ENCODE measurements at regions not wholly inside any gene's neighbourhood (a gene's known extent, or its start where the extent isn't known, plus 50 kb on each side); places are given as distances from the start of the nearest gene placed in this dataset.

GRCh38 chr18:40420675-40421074, 1534.4 kb upstream of the PIK3C3 start:
- Histone ChIP-seq H3K9me3 (ENCODE audit: control insufficient read depth, low read length) (no peaks in the 10 kb centered on the region), H3K4me1 (ENCODE audit: control insufficient read depth, insufficient read depth, low read length, poor library complexity, severe bottlenecking) (no peaks in the 10 kb centered on the region), H3K27ac (ENCODE audit: insufficient read depth, low read length, poor library complexity, severe bottlenecking) (no peak overlapping the region), H3K27me3 (replicated peaks; ENCODE audit: control insufficient read depth, insufficient read depth, low read length, poor library complexity, severe bottlenecking) (no peaks in the 10 kb centered on the region), H3K36me3 (ENCODE audit: control insufficient read depth, insufficient read depth, low read length) (no peaks in the 10 kb centered on the region), H3K4me3 (ENCODE audit: insufficient read depth, low read depth, low read length, poor library complexity, severe bottlenecking) (no peak overlapping the region)
- DNase-seq, result no peak

- no peak for DNase-seq
- no peaks in the 10 kb centered on the region for H3K9me3 ChIP-seq (ENCODE audit: control insufficient read depth, low read length)
- H3K4me1 ChIP-seq (ENCODE audit: control insufficient read depth, insufficient read depth, low read length, poor library complexity, severe bottlenecking), result no peaks in the 10 kb centered on the region
- no peaks in the 10 kb centered on the region for H3K36me3 ChIP-seq (ENCODE audit: control insufficient read depth, insufficient read depth, low read length)
- H3K4me3 ChIP-seq (ENCODE audit: insufficient read depth, low read depth, low read length, poor library complexity, severe bottlenecking), result no peak overlapping the region
- no peaks in the 10 kb centered on the region for H3K27me3 ChIP-seq (replicated peaks; ENCODE audit: control insufficient read depth, insufficient read depth, low read length, poor library complexity, severe bottlenecking)
- H3K27ac ChIP-seq (ENCODE audit: insufficient read depth, low read length, poor library complexity, severe bottlenecking), result no peak overlapping the region
Measured at GRCh38 chr18:40417501-40417900, 1537.5 kb upstream of the PIK3C3 start.

- Histone ChIP-seq H3K9me3 (ENCODE audit: control insufficient read depth, low read length) (no peaks in the 10 kb centered on the region), H3K4me1 (ENCODE audit: control insufficient read depth, insufficient read depth, low read length, poor library complexity, severe bottlenecking) (no peaks in the 10 kb centered on the region), H3K36me3 (ENCODE audit: control insufficient read depth, insufficient read depth, low read length) (no peaks in the 10 kb centered on the region), H3K4me3 (ENCODE audit: insufficient read depth, low read depth, low read length, poor library complexity, severe bottlenecking) (no peak overlapping the region), H3K27ac (ENCODE audit: insufficient read depth, low read length, poor library complexity, severe bottlenecking) (no peak overlapping the region), H3K27me3 (replicated peaks; ENCODE audit: control insufficient read depth, insufficient read depth, low read length, poor library complexity, severe bottlenecking) (no peaks in the 10 kb centered on the region)
- no peak for DNase-seq
Measured at GRCh38 chr18:40415821-40416220, 1539.2 kb upstream of the PIK3C3 start.

- Histone ChIP-seq H3K27me3 (replicated peaks; ENCODE audit: control insufficient read depth, insufficient read depth, low read length, poor library complexity, severe bottlenecking) (no peaks in the 10 kb centered on the region), H3K9me3 (ENCODE audit: control insufficient read depth, low read length) (no peaks in the 10 kb centered on the region), H3K27ac (ENCODE audit: insufficient read depth, low read length, poor library complexity, severe bottlenecking) (no peak overlapping the region), H3K36me3 (ENCODE audit: control insufficient read depth, insufficient read depth, low read length) (no peaks in the 10 kb centered on the region), H3K4me1 (ENCODE audit: control insufficient read depth, insufficient read depth, low read length, poor library complexity, severe bottlenecking) (no peaks in the 10 kb centered on the region), H3K4me3 (ENCODE audit: insufficient read depth, low read depth, low read length, poor library complexity, severe bottlenecking) (no peak overlapping the region)
- no peak for DNase-seq
Measured at GRCh38 chr18:40415176-40415791, 1539.8 kb upstream of the PIK3C3 start.

- H3K4me3 ChIP-seq (ENCODE audit: insufficient read depth, low read depth, low read length, poor library complexity, severe bottlenecking), result no peak overlapping the region
- H3K27ac ChIP-seq (ENCODE audit: insufficient read depth, low read length, poor library complexity, severe bottlenecking), result no peak overlapping the region
- DNase-seq, result no peak
- H3K9me3 ChIP-seq (ENCODE audit: control insufficient read depth, low read length), result no peaks in the 10 kb centered on the region
- H3K36me3 ChIP-seq (ENCODE audit: control insufficient read depth, insufficient read depth, low read length), result no peaks in the 10 kb centered on the region
- no peaks in the 10 kb centered on the region for H3K4me1 ChIP-seq (ENCODE audit: control insufficient read depth, insufficient read depth, low read length, poor library complexity, severe bottlenecking)
- H3K27me3 ChIP-seq (replicated peaks; ENCODE audit: control insufficient read depth, insufficient read depth, low read length, poor library complexity, severe bottlenecking), result no peaks in the 10 kb centered on the region
Measured at GRCh38 chr18:40414155-40414754, 1540.8 kb upstream of the PIK3C3 start.

GRCh38 chr18:40413160-40413559, 1541.9 kb upstream of the PIK3C3 start:
- Histone ChIP-seq H3K4me3 (ENCODE audit: insufficient read depth, low read depth, low read length, poor library complexity, severe bottlenecking) (no peak overlapping the region), H3K27me3 (replicated peaks; ENCODE audit: control insufficient read depth, insufficient read depth, low read length, poor library complexity, severe bottlenecking) (no peaks in the 10 kb centered on the region), H3K27ac (ENCODE audit: insufficient read depth, low read length, poor library complexity, severe bottlenecking) (no peak overlapping the region), H3K9me3 (ENCODE audit: control insufficient read depth, low read length) (no peaks in the 10 kb centered on the region), H3K4me1 (ENCODE audit: control insufficient read depth, insufficient read depth, low read length, poor library complexity, severe bottlenecking) (no peaks in the 10 kb centered on the region), H3K36me3 (ENCODE audit: control insufficient read depth, insufficient read depth, low read length) (no peaks in the 10 kb centered on the region)
- no peak for DNase-seq

GRCh38 chr18:40412410-40412809, 1542.6 kb upstream of the PIK3C3 start:
- no peak for DNase-seq
- H3K4me1 ChIP-seq (ENCODE audit: control insufficient read depth, insufficient read depth, low read length, poor library complexity, severe bottlenecking), result no peaks in the 10 kb centered on the region
- no peaks in the 10 kb centered on the region for H3K27me3 ChIP-seq (replicated peaks; ENCODE audit: control insufficient read depth, insufficient read depth, low read length, poor library complexity, severe bottlenecking)
- no peak overlapping the region for H3K4me3 ChIP-seq (ENCODE audit: insufficient read depth, low read depth, low read length, poor library complexity, severe bottlenecking)
- no peak overlapping the region for H3K27ac ChIP-seq (ENCODE audit: insufficient read depth, low read length, poor library complexity, severe bottlenecking)
- H3K9me3 ChIP-seq (ENCODE audit: control insufficient read depth, low read length), result no peaks in the 10 kb centered on the region
- H3K36me3 ChIP-seq (ENCODE audit: control insufficient read depth, insufficient read depth, low read length), result no peaks in the 10 kb centered on the region

GRCh38 chr18:40407909-40408308, 1547.1 kb upstream of the PIK3C3 start:
- Histone ChIP-seq H3K27ac (ENCODE audit: insufficient read depth, low read length, poor library complexity, severe bottlenecking) (no peak overlapping the region), H3K27me3 (replicated peaks; ENCODE audit: control insufficient read depth, insufficient read depth, low read length, poor library complexity, severe bottlenecking) (no peaks in the 10 kb centered on the region), H3K4me1 (ENCODE audit: control insufficient read depth, insufficient read depth, low read length, poor library complexity, severe bottlenecking) (no peaks in the 10 kb centered on the region), H3K9me3 (ENCODE audit: control insufficient read depth, low read length) (no peaks in the 10 kb centered on the region), H3K36me3 (ENCODE audit: control insufficient read depth, insufficient read depth, low read length) (no peaks in the 10 kb centered on the region), H3K4me3 (ENCODE audit: insufficient read depth, low read depth, low read length, poor library complexity, severe bottlenecking) (no peak overlapping the region)
- DNase-seq, result no peak

GRCh38 chr18:40404284-40404683, 1550.8 kb upstream of the PIK3C3 start:
- no peak for DNase-seq
- Histone ChIP-seq H3K27ac (ENCODE audit: insufficient read depth, low read length, poor library complexity, severe bottlenecking) (no peak overlapping the region), H3K4me1 (ENCODE audit: control insufficient read depth, insufficient read depth, low read length, poor library complexity, severe bottlenecking) (no peaks in the 10 kb centered on the region), H3K36me3 (ENCODE audit: control insufficient read depth, insufficient read depth, low read length) (no peaks in the 10 kb centered on the region), H3K27me3 (replicated peaks; ENCODE audit: control insufficient read depth, insufficient read depth, low read length, poor library complexity, severe bottlenecking) (no peaks in the 10 kb centered on the region), H3K9me3 (ENCODE audit: control insufficient read depth, low read length) (no peaks in the 10 kb centered on the region), H3K4me3 (ENCODE audit: insufficient read depth, low read depth, low read length, poor library complexity, severe bottlenecking) (no peak overlapping the region)

GRCh38 chr18:40402052-40402451, 1553.0 kb upstream of the PIK3C3 start:
- H3K4me3 ChIP-seq (ENCODE audit: insufficient read depth, low read depth, low read length, poor library complexity, severe bottlenecking), result no peak overlapping the region
- H3K27me3 ChIP-seq (replicated peaks; ENCODE audit: control insufficient read depth, insufficient read depth, low read length, poor library complexity, severe bottlenecking), result no peaks in the 10 kb centered on the region
- H3K4me1 ChIP-seq (ENCODE audit: control insufficient read depth, insufficient read depth, low read length, poor library complexity, severe bottlenecking), result no peaks in the 10 kb centered on the region
- no peak overlapping the region for H3K27ac ChIP-seq (ENCODE audit: insufficient read depth, low read length, poor library complexity, severe bottlenecking)
- no peaks in the 10 kb centered on the region for H3K9me3 ChIP-seq (ENCODE audit: control insufficient read depth, low read length)
- H3K36me3 ChIP-seq (ENCODE audit: control insufficient read depth, insufficient read depth, low read length), result no peaks in the 10 kb centered on the region
- no peak for DNase-seq

Data from effector memory CD4-positive, alpha-beta T cell (primary cell).